BJ (cell line): ENCODE measurements at regions not wholly inside any gene's neighbourhood (a gene's known extent, or its start where the extent isn't known, plus 50 kb on each side); places are given as distances from the start of the nearest gene placed in this dataset.

Experiments used
- CTCF ChIA-PET: fragments of 350-600 bp; formaldehyde crosslinking; extraction: SDS; loops from one replicate; lab custom pipeline; 2021; ENCODE audit warnings: antibody characterized with exemption, inconsistent platforms; lab: Yijun Ruan, JAX
- POLR2A ChIA-PET: fragments of 300-600 bp; sonication (Branson Sonifier 250); formaldehyde crosslinking; extraction: SDS; loops from one replicate; lab custom pipeline; 2021; ENCODE audit warnings: antibody characterized with exemption; lab: Charles Lee
- DNase-seq: peaks from one replicate; pipeline ENCODE4 v3.0.0-alpha.2; 2011; ENCODE audit warnings: low read depth
- H3K27me3 ChIP-seq: 2 replicates; pipeline ENCODE4 v1.6.0; 2011; ENCODE audit warnings: low read length; ENCODE audit not compliant: control insufficient read depth, insufficient read depth
- H3K36me3 ChIP-seq: 2 replicates; pipeline ENCODE4 v1.5.1; 2011; ENCODE audit warnings: low read length; ENCODE audit not compliant: control insufficient read depth, insufficient read depth
- H3K4me3 ChIP-seq: 2 replicates; pipeline ENCODE4 v1.5.1; 2011; ENCODE audit warnings: low read depth, mild to moderate bottlenecking, control low read depth, low read length
- CTCF ChIP-seq: IDR thresholded peaks from 2 replicates; pipeline ENCODE4 v1.5.1; 2011; ENCODE audit warnings: low read depth, mild to moderate bottlenecking, control low read depth, inconsistent platforms, low read length, moderate library complexity; ENCODE audit not compliant: insufficient read depth

GRCh38 chr1:200332716-200333115 lies 77.1 kb downstream of the ZNF281 start:
- POLR2A ChIA-PET: interaction anchor here (0.7 kb wide), 1 partner anchor 35 kb away, joined by 5 read pairs; no protein-coding TSS in a partner anchor
- no peak overlapping the region for H3K4me3 ChIP-seq
- CTCF ChIA-PET: interaction anchor here (0.6 to 2.0 kb wide), 4 partner anchors 18 to 156 kb away, joined by 3 to 4 read pairs (median 4); no protein-coding TSS in a partner anchor
- H3K36me3 ChIP-seq: no peaks in the 10 kb centered on the region
- H3K27me3 ChIP-seq: no peaks in the 10 kb centered on the region
- no peak for DNase-seq
- TF ChIP-seq CTCF: no peak

- ChIA-PET CTCF (interaction anchor here (1.4 kb wide), 1 partner anchor 29 kb away, joined by 3 read pairs; no protein-coding TSS in a partner anchor), POLR2A (no interaction called here)
- Histone ChIP-seq H3K36me3 (no peaks in the 10 kb centered on the region), H3K27me3 (no peaks in the 10 kb centered on the region), H3K4me3 (no peak overlapping the region)
- DNase-seq: no peak
- no peak for TF ChIP-seq CTCF
These were observed 79.0 kb downstream of the ZNF281 start for GRCh38 chr1:200330741-200331428.

DNA sequence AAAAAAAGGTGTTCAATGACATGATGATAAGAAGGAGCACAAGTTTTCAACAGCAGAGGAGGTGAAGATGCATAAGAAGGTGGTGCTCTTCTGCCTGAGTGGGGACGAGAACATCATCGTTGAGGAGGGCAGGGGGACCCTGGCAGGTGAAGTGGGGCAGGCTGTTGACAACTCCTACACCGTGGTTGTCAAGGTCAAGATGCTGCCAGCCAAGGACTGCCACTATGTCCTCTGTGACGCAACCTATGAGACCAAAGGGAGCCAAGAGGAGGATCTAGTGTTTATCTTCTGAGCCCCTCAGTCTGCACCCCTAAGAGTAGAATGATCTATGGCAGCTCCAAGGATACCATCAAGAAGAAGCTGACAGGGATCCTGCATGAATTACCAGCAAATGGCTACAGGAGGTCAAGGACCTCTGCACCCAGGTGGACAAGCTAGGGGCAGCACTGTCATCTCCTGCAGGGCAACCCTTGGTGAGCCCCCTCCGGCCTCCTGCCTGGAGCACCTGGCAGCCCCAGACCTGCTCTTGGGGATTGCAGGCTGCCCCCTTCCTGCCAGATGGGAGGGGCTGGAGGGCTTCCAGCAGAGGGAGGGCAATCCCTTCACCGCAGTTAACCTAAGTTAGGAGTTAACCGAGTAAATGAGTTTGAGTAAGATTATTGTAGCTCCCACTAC lies 80.5 kb downstream of the ZNF281 start:
- ChIA-PET CTCF (interaction anchor here (1.3 kb wide), 1 partner anchor 160 kb away, joined by 3 read pairs; no protein-coding TSS in a partner anchor), POLR2A (no interaction called here)
- no peak for DNase-seq
- Histone ChIP-seq H3K27me3 (no peaks in the 10 kb centered on the region), H3K4me3 (no peak overlapping the region), H3K36me3 (no peaks in the 10 kb centered on the region)
- no peak for TF ChIP-seq CTCF

DNA sequence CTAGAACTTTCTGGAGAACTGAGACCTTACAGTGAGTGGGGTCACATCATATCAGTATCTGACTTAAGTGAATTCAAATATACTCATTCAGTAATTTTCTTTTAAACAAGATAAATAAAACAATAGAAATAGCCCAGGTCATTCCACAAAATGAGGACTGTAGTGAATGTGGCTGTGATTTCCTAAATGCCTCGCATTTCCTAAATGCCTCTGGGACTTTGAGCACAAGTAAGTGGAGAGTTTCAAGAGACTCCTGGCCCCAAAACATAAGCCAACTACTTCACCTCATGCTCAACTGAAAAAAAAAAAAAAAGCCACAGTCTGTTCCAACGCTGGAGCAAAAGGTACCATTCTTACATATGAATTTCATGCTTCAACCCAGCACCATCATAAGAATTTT lies 81.5 kb downstream of the ZNF281 start:
- ChIA-PET POLR2A (no interaction called here), CTCF (no interaction called here)
- TF ChIP-seq CTCF: no peak
- H3K36me3 ChIP-seq: no peaks in the 10 kb centered on the region
- no peak for DNase-seq
- H3K4me3 ChIP-seq: no peak overlapping the region
- no peaks in the 10 kb centered on the region for H3K27me3 ChIP-seq

DNA sequence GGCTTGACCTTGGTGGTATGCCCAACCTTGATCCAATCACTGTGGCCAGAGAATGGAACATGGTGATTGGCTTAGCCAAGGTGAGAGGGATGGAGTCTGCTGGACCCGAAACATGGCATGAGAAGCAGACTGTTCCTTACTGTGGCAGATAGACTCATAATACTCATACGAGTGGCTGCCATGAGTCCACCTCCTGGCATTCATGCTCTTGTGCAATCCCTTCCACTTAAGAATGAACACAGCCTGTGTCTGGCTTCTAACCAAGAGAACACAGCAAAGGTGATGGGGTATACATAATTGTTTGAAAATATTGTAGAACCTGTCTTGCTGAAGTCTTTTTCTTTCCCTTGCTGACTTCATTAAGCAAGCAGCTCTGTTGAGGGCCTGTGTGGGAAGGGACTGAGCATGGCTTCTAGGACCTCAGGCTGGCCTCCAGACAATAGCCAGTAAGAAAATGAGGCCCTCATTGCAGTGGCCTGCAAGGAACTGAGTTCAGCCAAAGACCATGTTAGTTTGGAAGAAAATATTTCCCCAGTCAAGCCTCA lies 85.9 kb downstream of the ZNF281 start:
- no peak for DNase-seq
- Histone ChIP-seq H3K27me3 (no peaks in the 10 kb centered on the region), H3K4me3 (no peak overlapping the region), H3K36me3 (no peaks in the 10 kb centered on the region)
- POLR2A ChIA-PET: no interaction called here
- CTCF ChIA-PET: no interaction called here
- TF ChIP-seq CTCF: no peak
